Endothelial cell of umbilical vein (primary cell): ENCODE measurements at regions not wholly inside any gene's neighbourhood (a gene's known extent, or its start where the extent isn't known, plus 50 kb on each side); places are given as distances from the start of the nearest gene placed in this dataset.

Experiments
- BruUV-seq: library from RNA; stranded (reverse); fragments of 400-500 nt; replicated peaks from 2 replicates; lab custom pipeline; 2021; lab: Mats Ljungman, UMichigan
- CTCF ChIA-PET: fragments of 300-600, 350-600 bp; sonication (Branson Sonifier 250); formaldehyde crosslinking; loops from one replicate; lab custom pipeline; 2021; ENCODE audit warnings: antibody characterized with exemption, inconsistent platforms; lab: Charles Lee
- POLR2A ChIA-PET: fragments of 300-600, 350-600 bp; sonication (Branson Sonifier 250); formaldehyde crosslinking; loops from one replicate; lab custom pipeline; 2021; ENCODE audit warnings: antibody characterized with exemption, inconsistent platforms; lab: Charles Lee
- DNase-seq: peaks from one replicate; pipeline ENCODE4 v3.0.0-alpha.2; 2011; ENCODE audit warnings: low read depth, low spot score
- FAIRE-seq: peaks from 2 replicates; lab custom pipeline; 2011; peaks lifted over from hg19 to GRCh38; lab: Jason Lieb, UNC
- H2AFZ ChIP-seq: 2 replicates; pipeline ENCODE4 v1.6.0; 2012; ENCODE audit warnings: low read depth, low read length, control low read depth, inconsistent platforms
- H3K27ac ChIP-seq: 2 replicates; pipeline ENCODE4 v1.5.1; 2011; ENCODE audit warnings: low read depth, mild to moderate bottlenecking, control low read depth, low read length, moderate library complexity; ENCODE audit not compliant: insufficient read depth
- H3K27me3 ChIP-seq, 2 experiments: 2 replicates each; pipeline versions ENCODE4 v1.6.0 to v1.6.1; 2011; ENCODE audit warnings: low read length in 2 of 2, mixed read lengths in 1 of 2; ENCODE audit not compliant: control insufficient read depth in 2 of 2, insufficient read depth in 2 of 2
- H3K36me3 ChIP-seq, 2 experiments: 2 replicates in 1 of 2; 3 replicates in 1 of 2; pipeline ENCODE4 v1.5.1; 2011; ENCODE audit warnings: low read length in 2 of 2, mild to moderate bottlenecking in 1 of 2, moderate library complexity in 1 of 2; ENCODE audit not compliant: control insufficient read depth in 2 of 2, insufficient read depth in 2 of 2; ENCODE audit errors: extremely low read depth in 1 of 2
- H3K4me1 ChIP-seq: 3 replicates; pipeline ENCODE4 v1.5.1; 2011; ENCODE audit warnings: mild to moderate bottlenecking, low read length; ENCODE audit not compliant: control insufficient read depth, insufficient read depth; ENCODE audit errors: extremely low read depth
- H3K4me2 ChIP-seq: 2 replicates; pipeline ENCODE4 v1.6.1; 2011; ENCODE audit warnings: low read length, control low read depth, mixed read lengths; ENCODE audit not compliant: insufficient read depth
- H3K4me3 ChIP-seq, 3 experiments: fragments of 200-600 bp in 1 of 3; sonication (generic), shearing (Covaris generic) in 1 of 3; replicated peaks in 1 of 3; 2 replicates each; pipeline ENCODE4 v1.5.1; 2011 to 2016; ENCODE audit warnings: control low read depth in 3 of 3, low read length in 3 of 3, mild to moderate bottlenecking in 2 of 3, inconsistent platforms in 1 of 3, low read depth in 1 of 3, moderate library complexity in 1 of 3; ENCODE audit not compliant: insufficient read depth in 1 of 3
- H3K79me2 ChIP-seq: 2 replicates; pipeline ENCODE4 v1.6.0; 2012; ENCODE audit warnings: low read length, inconsistent platforms; ENCODE audit not compliant: control insufficient read depth, insufficient read depth
- H3K9ac ChIP-seq: replicated peaks from 2 replicates; pipeline ENCODE3; 2011; ENCODE audit warnings: low read length, control low read depth; ENCODE audit not compliant: insufficient read depth; ENCODE audit errors: extremely low read depth
- H3K9me1 ChIP-seq: replicated peaks from 3 replicates; pipeline ENCODE4 v1.6.0; 2011; ENCODE audit warnings: mild to moderate bottlenecking, low read length; ENCODE audit not compliant: control insufficient read depth, insufficient read depth; ENCODE audit errors: extremely low read depth
- H3K9me3 ChIP-seq: replicated peaks from 2 replicates; pipeline ENCODE4 v1.5.1; 2012; ENCODE audit warnings: low read length, inconsistent platforms; ENCODE audit not compliant: control insufficient read depth, insufficient read depth
- H4K20me1 ChIP-seq: replicated peaks from 2 replicates; pipeline ENCODE3; 2011; ENCODE audit warnings: mild to moderate bottlenecking, low read length; ENCODE audit not compliant: control insufficient read depth, insufficient read depth; ENCODE audit errors: extremely low read depth
- CTCF ChIP-seq, 2 donors: IDR thresholded peaks; 1 replicate in 1 of 2; 2 replicates in 1 of 2; pipeline ENCODE4 v1.5.1; 2011; ENCODE audit warnings: low read length in 2 of 2, mild to moderate bottlenecking in 2 of 2, moderate library complexity in 2 of 2, control low read depth in 1 of 2, inconsistent platforms in 1 of 2, low read depth in 1 of 2; ENCODE audit not compliant: insufficient read depth in 1 of 2; ENCODE audit errors: extremely low read depth in 1 of 2
- EZH2 ChIP-seq: IDR thresholded peaks from 2 replicates; pipeline ENCODE4 v1.6.1; 2012; ENCODE audit warnings: borderline replicate concordance, low read depth, mild to moderate bottlenecking, moderate library complexity, low read length, inconsistent platforms; ENCODE audit not compliant: severe bottlenecking
- FOS ChIP-seq: IDR thresholded peaks from 2 replicates; pipeline ENCODE4 v1.6.1; 2011; ENCODE audit warnings: mild to moderate bottlenecking, low read length, moderate library complexity, borderline replicate concordance; ENCODE audit not compliant: insufficient read depth
- GATA2 ChIP-seq: IDR thresholded peaks from 2 replicates; pipeline ENCODE4 v1.7.0; 2011; ENCODE audit warnings: low read depth, mild to moderate bottlenecking, moderate library complexity, mixed read lengths, low read length; ENCODE audit not compliant: insufficient read length, insufficient read depth
- JUN ChIP-seq: IDR thresholded peaks from 2 replicates; pipeline ENCODE4 v1.6.1; 2011; ENCODE audit warnings: borderline replicate concordance, low read depth; ENCODE audit not compliant: insufficient read length, insufficient read depth
- MAX ChIP-seq: IDR thresholded peaks from 2 replicates; pipeline ENCODE4 v1.6.1; 2011; ENCODE audit not compliant: insufficient read depth, insufficient read length
- MYC ChIP-seq: IDR thresholded peaks from one replicate; pipeline ENCODE4 v1.6.1; 2011; ENCODE audit warnings: mild to moderate bottlenecking, low read depth, low read length
- POLR2A ChIP-seq: IDR thresholded peaks from 2 replicates; pipeline ENCODE4 v1.6.1; 2012; ENCODE audit warnings: low read depth, mild to moderate bottlenecking, control low read depth, low read length
- POLR2AphosphoS5 ChIP-seq: IDR thresholded peaks from 2 replicates; pipeline ENCODE4 v1.6.1; 2012; ENCODE audit warnings: low read depth, mild to moderate bottlenecking, control low read depth, low read length, moderate library complexity; ENCODE audit not compliant: insufficient read depth
- dilution Hi-C: fragments of 300-500 bp; cut with MboI; formaldehyde crosslinking; loops from one replicate; pipeline ENCODE4 v1.15.0; 2019; ENCODE audit warnings: low sequenced_read_pairs; ENCODE audit not compliant: extremely low pct_ligation_motif_present
- intact Hi-C: fragments of 100-400 bp; cut with micrococcal nuclease; formaldehyde crosslinking; loops from one replicate; pipeline ENCODE4 v1.10.0; 2022

- Histone ChIP-seq H3K27me3 (no peaks in the 10 kb centered on the region), H4K20me1 (no peaks in the 10 kb centered on the region), H3K9me3 (no peaks in the 10 kb centered on the region), H3K27ac (no peak overlapping the region), H3K4me1 (no peaks in the 10 kb centered on the region), H3K4me3 (no peak overlapping the region), H3K79me2 (no peaks in the 10 kb centered on the region), H3K9me1 (no peaks in the 10 kb centered on the region), H3K4me2 (no peak overlapping the region), H2AFZ (no peak overlapping the region), H3K9ac (no peak overlapping the region), H3K36me3 (no peaks in the 10 kb centered on the region)
- FAIRE-seq (no peak), DNase-seq (no peak)
- CTCF ChIA-PET: interaction anchor here (1.7 kb wide), 1 partner anchor 11 kb away, joined by 7 read pairs; no protein-coding TSS in a partner anchor
- POLR2A ChIA-PET: no interaction called here
- TF ChIP-seq MYC (no peak), GATA2 (no peak), CTCF (IDR thresholded peaks at IDR 0.05; ENCODE audit: extremely low read depth in 1 of 2, insufficient read depth in 1 of 2, low read depth in 1 of 2, low read length in 2 of 2) (no peak), MAX (no peak), EZH2 (no peak), FOS (no peak), JUN (no peak), POLR2AphosphoS5 (no peak), POLR2A (no peak)
- intact Hi-C loops (no loop called here), dilution Hi-C loops (no loop called here)
- no TSS peak for BruUV-seq
These were observed 276.7 kb downstream of the PCDH7 start for GRCh38 chr4:30996841-30997240.
